Body of pancreas (tissue), 4 donors: ENCODE measurements at regions not wholly inside any gene's neighbourhood (a gene's known extent, or its start where the extent isn't known, plus 50 kb on each side); places are given as distances from the start of the nearest gene placed in this dataset.

Experiments
- POLR2A ChIP-seq, 3 donors: fragments of 450-650 bp; IDR thresholded peaks; one replicate each; pipeline ENCODE4 v1.6.1; 2016; ENCODE audit warnings: antibody characterized with exemption in 3 of 3, mild to moderate bottlenecking in 2 of 3
- TF ChIP-seq, protein P1 (sequence below), 7 experiments: fragments of 450-650 bp in 4 of 7; fragments of 200-600 bp in 3 of 7; sonication (generic) in 3 of 7; IDR thresholded peaks; one replicate each; pipeline ENCODE4 v1.5.1; 2016 to 2019; ENCODE audit warnings: antibody characterized with exemption in 7 of 7

GRCh38 chr15:67917636-67918035 lies 77.8 kb upstream of the RNU6-1 start:
- TF ChIP-seq, protein P1, sequence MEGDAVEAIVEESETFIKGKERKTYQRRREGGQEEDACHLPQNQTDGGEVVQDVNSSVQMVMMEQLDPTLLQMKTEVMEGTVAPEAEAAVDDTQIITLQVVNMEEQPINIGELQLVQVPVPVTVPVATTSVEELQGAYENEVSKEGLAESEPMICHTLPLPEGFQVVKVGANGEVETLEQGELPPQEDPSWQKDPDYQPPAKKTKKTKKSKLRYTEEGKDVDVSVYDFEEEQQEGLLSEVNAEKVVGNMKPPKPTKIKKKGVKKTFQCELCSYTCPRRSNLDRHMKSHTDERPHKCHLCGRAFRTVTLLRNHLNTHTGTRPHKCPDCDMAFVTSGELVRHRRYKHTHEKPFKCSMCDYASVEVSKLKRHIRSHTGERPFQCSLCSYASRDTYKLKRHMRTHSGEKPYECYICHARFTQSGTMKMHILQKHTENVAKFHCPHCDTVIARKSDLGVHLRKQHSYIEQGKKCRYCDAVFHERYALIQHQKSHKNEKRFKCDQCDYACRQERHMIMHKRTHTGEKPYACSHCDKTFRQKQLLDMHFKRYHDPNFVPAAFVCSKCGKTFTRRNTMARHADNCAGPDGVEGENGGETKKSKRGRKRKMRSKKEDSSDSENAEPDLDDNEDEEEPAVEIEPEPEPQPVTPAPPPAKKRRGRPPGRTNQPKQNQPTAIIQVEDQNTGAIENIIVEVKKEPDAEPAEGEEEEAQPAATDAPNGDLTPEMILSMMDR (IDR thresholded peaks at IDR 0.05), result no peak
- no peak for TF ChIP-seq POLR2A (IDR thresholded peaks at IDR 0.05)
